Muscle of back (tissue), 3 donors: ENCODE measurements at regions not wholly inside any gene's neighbourhood (a gene's known extent, or its start where the extent isn't known, plus 50 kb on each side); places are given as distances from the start of the nearest gene placed in this dataset.
A peak's percentile ranks its signal among the peaks of the same experiment; 100 is the strongest.

Source experiments
- DNase-seq, 3 donors: peaks; one replicate each; pipeline versions ENCODE4 v3.0.0 to v3.0.0-alpha.2; 2013

- DNase-seq, result no peak
Observed at GRCh38 chr17:72021417-72022041, 99.3 kb upstream of the SOX9 start.

- peak in 1 of 3 donors; percentile 30 for DNase-seq
Observed at GRCh38 chr17:72022328-72023275, 98.2 kb upstream of the SOX9 start.

GRCh38 chr17:72024457-72024856, 96.4 kb upstream of the SOX9 start:
- DNase-seq, result no peak

- no peak for DNase-seq
Observed at GRCh38 chr17:72025113-72025512, 95.7 kb upstream of the SOX9 start.

- peak; percentile 49 to 83 (median 58) for DNase-seq
Observed at GRCh38 chr17:72030067-72030899, 90.5 kb upstream of the SOX9 start.

- no peak for DNase-seq
Observed at GRCh38 chr17:72031219-72031884, 89.5 kb upstream of the SOX9 start.

GRCh38 chr17:72033334-72033733, 87.5 kb upstream of the SOX9 start:
- DNase-seq, result no peak

- DNase-seq, result no peak
Observed at GRCh38 chr17:72034000-72034399, 86.8 kb upstream of the SOX9 start.

GRCh38 chr17:72038427-72038826, 82.4 kb upstream of the SOX9 start:
- DNase-seq, result no peak

- no peak for DNase-seq
Observed at GRCh38 chr17:72039490-72039889, 81.3 kb upstream of the SOX9 start.

- DNase-seq, result no peak
Observed at GRCh38 chr17:72046178-72046577, 74.6 kb upstream of the SOX9 start.

- no peak for DNase-seq
Observed at GRCh38 chr17:72046643-72047612, 73.9 kb upstream of the SOX9 start.

GRCh38 chr17:72049914-72050313, 70.9 kb upstream of the SOX9 start:
- no peak for DNase-seq

GRCh38 chr17:72053036-72053435, 67.8 kb upstream of the SOX9 start:
- peak in 1 of 3 donors; percentile 52 for DNase-seq

- DNase-seq, result peak in 1 of 3 donors; percentile 30
Observed at GRCh38 chr17:72053449-72053848, 67.4 kb upstream of the SOX9 start.

- no peak for DNase-seq
Observed at GRCh38 chr17:72056155-72056554, 64.7 kb upstream of the SOX9 start.

GRCh38 chr17:72056727-72057290, 64.0 kb upstream of the SOX9 start:
- DNase-seq, result no peak

- no peak for DNase-seq
Observed at GRCh38 chr17:72060084-72060483, 60.7 kb upstream of the SOX9 start.

GRCh38 chr17:72063262-72063661, 57.6 kb upstream of the SOX9 start:
- peak in 2 of 3 donors; percentile 2 to 26 for DNase-seq
